H9 (cell line): ENCODE measurements at regions not wholly inside any gene's neighbourhood (a gene's known extent, or its start where the extent isn't known, plus 50 kb on each side); places are given as distances from the start of the nearest gene placed in this dataset.

Source experiments
- DNase-seq: peaks from one replicate; pipeline ENCODE4 v3.0.0-alpha.2; 2017
- H2AFZ ChIP-seq: one replicate; pipeline ENCODE4 v1.6.1; 2013; ENCODE audit warnings: mild to moderate bottlenecking, low read length, control low read depth, moderate library complexity
- H2AK5ac ChIP-seq: 2 replicates; pipeline ENCODE4 v1.6.1; 2013; ENCODE audit warnings: low read length, control low read depth, mixed read lengths; ENCODE audit not compliant: insufficient read length
- H2BK120ac ChIP-seq: one replicate; pipeline ENCODE4 v1.6.1; 2013; ENCODE audit warnings: low read depth, mild to moderate bottlenecking, low read length, control low read depth, inconsistent platforms; ENCODE audit not compliant: poor library complexity, severe bottlenecking
- H2BK12ac ChIP-seq: 2 replicates; pipeline ENCODE4 v1.6.1; 2013; ENCODE audit warnings: low read length, control low read depth, mixed read lengths, low read depth; ENCODE audit not compliant: insufficient read length
- H2BK15ac ChIP-seq: 2 replicates; pipeline ENCODE4 v1.6.1; 2013; ENCODE audit warnings: low read depth, low read length, control low read depth
- H2BK20ac ChIP-seq: one replicate; pipeline ENCODE4 v1.6.1; 2013; ENCODE audit warnings: low read depth, mild to moderate bottlenecking, low read length, control low read depth, inconsistent platforms; ENCODE audit not compliant: poor library complexity, severe bottlenecking
- H2BK5ac ChIP-seq: 2 replicates; pipeline ENCODE4 v1.6.1; 2013; ENCODE audit warnings: low read length, control low read depth, mixed read lengths; ENCODE audit not compliant: insufficient read length
- H3K14ac ChIP-seq: 2 replicates; pipeline ENCODE4 v1.6.1; 2013; ENCODE audit warnings: low read length, control low read depth; ENCODE audit not compliant: insufficient read depth
- H3K18ac ChIP-seq: 2 replicates; pipeline ENCODE4 v1.6.1; 2013; ENCODE audit warnings: low read depth, mild to moderate bottlenecking, mixed read lengths, low read length, control low read depth; ENCODE audit not compliant: insufficient read length
- H3K23ac ChIP-seq: 2 replicates; pipeline ENCODE4 v1.6.1; 2013; ENCODE audit warnings: low read length, control low read depth, mixed read lengths, low read depth; ENCODE audit not compliant: insufficient read length
- H3K23me2 ChIP-seq: 2 replicates; pipeline ENCODE4 v1.6.1; 2013; ENCODE audit warnings: low read depth, mild to moderate bottlenecking, mixed read lengths, low read length, control low read depth; ENCODE audit not compliant: insufficient read length, poor library complexity, severe bottlenecking
- H3K27ac ChIP-seq: 2 replicates; pipeline ENCODE4 v1.5.1; 2013; ENCODE audit warnings: low read length, control low read depth, mixed read lengths, low read depth; ENCODE audit not compliant: insufficient read length
- H3K27me3 ChIP-seq: 2 replicates; pipeline ENCODE4 v1.6.1; 2013; ENCODE audit warnings: low read length, control low read depth, inconsistent platforms; ENCODE audit not compliant: insufficient read depth
- H3K4ac ChIP-seq: 2 replicates; pipeline ENCODE4 v1.6.1; 2013; ENCODE audit warnings: low read depth, mild to moderate bottlenecking, control low read depth, inconsistent platforms, low read length, moderate library complexity
- H3K4me1 ChIP-seq: 2 replicates; pipeline ENCODE4 v1.6.1; 2013; ENCODE audit warnings: low read length, control low read depth, inconsistent platforms; ENCODE audit not compliant: insufficient read depth
- H3K4me2 ChIP-seq: 2 replicates; pipeline ENCODE4 v1.6.1; 2013; ENCODE audit warnings: low read length, control low read depth, mixed read lengths; ENCODE audit not compliant: insufficient read length, insufficient read depth
- H3K56ac ChIP-seq: 2 replicates; pipeline ENCODE4 v1.6.1; 2013; ENCODE audit warnings: low read depth, mild to moderate bottlenecking, mixed read lengths, low read length, control low read depth; ENCODE audit not compliant: insufficient read length
- H3K79me1 ChIP-seq: 2 replicates; pipeline ENCODE4 v1.6.1; 2013; ENCODE audit warnings: low read depth, mild to moderate bottlenecking, moderate library complexity, low read length, control low read depth, inconsistent platforms; ENCODE audit not compliant: insufficient read depth, poor library complexity, severe bottlenecking
- H3K79me2 ChIP-seq: 2 replicates; pipeline ENCODE4 v1.6.1; 2013; ENCODE audit warnings: low read length, control low read depth, inconsistent platforms; ENCODE audit not compliant: insufficient read depth
- H3K9ac ChIP-seq: 2 replicates; pipeline ENCODE4 v1.6.1; 2013; ENCODE audit warnings: low read length, control low read depth, mixed read lengths; ENCODE audit not compliant: insufficient read length; ENCODE audit errors: extremely low read depth
- H3K9me3 ChIP-seq: one replicate; pipeline ENCODE4 v1.6.1; 2013; ENCODE audit warnings: low read depth, low read length, inconsistent platforms; ENCODE audit not compliant: control insufficient read depth
- H3T11ph ChIP-seq: one replicate; pipeline ENCODE4 v1.6.1; 2013; ENCODE audit warnings: mild to moderate bottlenecking, low read length, control low read depth, inconsistent platforms
- H4K20me1 ChIP-seq: one replicate; pipeline ENCODE4 v1.6.1; 2013; ENCODE audit not compliant: control insufficient read depth, insufficient read length, insufficient read depth
- H4K5ac ChIP-seq: 2 replicates; pipeline ENCODE4 v1.6.1; 2013; ENCODE audit warnings: low read depth, mild to moderate bottlenecking, mixed read lengths, low read length, control low read depth; ENCODE audit not compliant: insufficient read length
- H4K8ac ChIP-seq: replicated peaks from 2 replicates; pipeline ENCODE4 v1.6.1; 2013; ENCODE audit warnings: low read length, control low read depth, mixed read lengths, low read depth; ENCODE audit not compliant: insufficient read length
- H4K91ac ChIP-seq: 2 replicates; pipeline ENCODE4 v1.6.1; 2013; ENCODE audit warnings: low read depth, mild to moderate bottlenecking, moderate library complexity, mixed read lengths, low read length, control low read depth; ENCODE audit not compliant: insufficient read length
- H3K27ac Mint-ChIP-seq, 3 experiments: 2 replicates in 2 of 3; 3 replicates in 1 of 3; pipeline ENCODE4 v1.8.0; 2020 to 2021; ENCODE audit warnings: mixed read lengths in 3 of 3, mild to moderate bottlenecking in 1 of 3, moderate library complexity in 1 of 3
- H3K27me3 Mint-ChIP-seq: 2 replicates; pipeline ENCODE4 v1.8.0; 2021; ENCODE audit warnings: low read depth, mild to moderate bottlenecking, moderate library complexity, mixed read lengths
- H3K36me3 Mint-ChIP-seq, 3 experiments: 2 replicates in 2 of 3; 3 replicates in 1 of 3; pipeline ENCODE4 v1.8.0; 2020 to 2021; ENCODE audit warnings: low read depth in 3 of 3, mixed read lengths in 3 of 3; ENCODE audit not compliant: insufficient read depth in 1 of 3
- H3K4me1 Mint-ChIP-seq, 2 experiments: 2 replicates each; pipeline ENCODE4 v1.8.0; 2020; ENCODE audit warnings: mixed read lengths in 2 of 2
- H3K4me3 Mint-ChIP-seq, 2 experiments: 2 replicates in 1 of 2; 3 replicates in 1 of 2; pipeline ENCODE4 v1.8.0; 2020 to 2021; ENCODE audit warnings: mild to moderate bottlenecking in 2 of 2, mixed read lengths in 2 of 2, moderate library complexity in 1 of 2
- H3K9me3 Mint-ChIP-seq, 2 experiments: 2 replicates in 1 of 2; 3 replicates in 1 of 2; pipeline ENCODE4 v1.8.0; 2020; ENCODE audit warnings: mild to moderate bottlenecking in 2 of 2, mixed read lengths in 2 of 2, moderate library complexity in 1 of 2
- WGBS: extraction: QIAGEN DNeasy Blood & Tissue Kit; methylation state at CpG from one replicate; pipeline ENCODE4 v1.1.7; 2013; ENCODE audit warnings: missing lambda C conversion rate, low lambda C conversion rate, mixed read lengths; ENCODE audit not compliant: insufficient read length; ENCODE audit errors: extremely low coverage; 5-methylcytosine and 5-hydroxymethylcytosine counted together
- TF ChIP-seq, protein P1 (sequence below): fragments of 200-600 bp; sonication (generic); conservative IDR thresholded peaks from 3 replicates; pipeline ENCODE4 v1.8.0; 2021; ENCODE audit warnings: antibody characterized with exemption, mild to moderate bottlenecking

DNA sequence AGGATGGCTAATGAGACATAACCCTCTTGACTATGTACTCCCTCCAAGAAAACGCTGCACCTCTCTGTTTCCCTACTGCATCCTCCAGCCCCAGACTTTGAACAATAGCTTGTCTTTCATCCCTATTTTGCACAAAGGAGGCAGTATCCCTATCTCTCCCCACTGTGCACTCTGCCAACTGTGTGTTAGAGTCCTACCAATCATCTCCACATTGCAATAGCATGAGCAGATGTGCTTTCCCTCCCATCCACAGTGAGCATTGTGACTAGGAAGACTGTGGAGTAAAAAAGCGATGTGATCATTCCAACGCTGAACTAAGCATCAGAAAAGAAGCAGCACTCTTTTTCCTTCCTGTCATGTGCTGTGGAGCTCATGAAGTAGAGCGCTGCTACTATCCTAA, 206.3 kb upstream of the GULP1 start:
- H3K4me1 Mint-ChIP-seq: no peaks in the 10 kb centered on the region
- H3K23me2 ChIP-seq: no peaks in the 10 kb centered on the region
- no peak overlapping the region for H3K27ac ChIP-seq
- no CpG with 5 or more reads among the region's 4 CpGs for WGBS
- H2BK15ac ChIP-seq: no peak overlapping the region
- no peak overlapping the region for H3K4ac ChIP-seq
- no peak overlapping the region; a peak in 1 of 5 replicates for H3K4me3 Mint-ChIP-seq
- H3K79me1 ChIP-seq: no peaks in the 10 kb centered on the region
- no peak overlapping the region for H2BK5ac ChIP-seq
- TF ChIP-seq, protein P1, sequence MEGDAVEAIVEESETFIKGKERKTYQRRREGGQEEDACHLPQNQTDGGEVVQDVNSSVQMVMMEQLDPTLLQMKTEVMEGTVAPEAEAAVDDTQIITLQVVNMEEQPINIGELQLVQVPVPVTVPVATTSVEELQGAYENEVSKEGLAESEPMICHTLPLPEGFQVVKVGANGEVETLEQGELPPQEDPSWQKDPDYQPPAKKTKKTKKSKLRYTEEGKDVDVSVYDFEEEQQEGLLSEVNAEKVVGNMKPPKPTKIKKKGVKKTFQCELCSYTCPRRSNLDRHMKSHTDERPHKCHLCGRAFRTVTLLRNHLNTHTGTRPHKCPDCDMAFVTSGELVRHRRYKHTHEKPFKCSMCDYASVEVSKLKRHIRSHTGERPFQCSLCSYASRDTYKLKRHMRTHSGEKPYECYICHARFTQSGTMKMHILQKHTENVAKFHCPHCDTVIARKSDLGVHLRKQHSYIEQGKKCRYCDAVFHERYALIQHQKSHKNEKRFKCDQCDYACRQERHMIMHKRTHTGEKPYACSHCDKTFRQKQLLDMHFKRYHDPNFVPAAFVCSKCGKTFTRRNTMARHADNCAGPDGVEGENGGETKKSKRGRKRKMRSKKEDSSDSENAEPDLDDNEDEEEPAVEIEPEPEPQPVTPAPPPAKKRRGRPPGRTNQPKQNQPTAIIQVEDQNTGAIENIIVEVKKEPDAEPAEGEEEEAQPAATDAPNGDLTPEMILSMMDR: no peak
- H3K4me1 ChIP-seq: no peaks in the 10 kb centered on the region
- no peak overlapping the region for H3T11ph ChIP-seq
- no peak overlapping the region for H2AFZ ChIP-seq
- no peak overlapping the region for H4K91ac ChIP-seq
- no peaks in the 10 kb centered on the region for H3K27me3 ChIP-seq
- no peaks in the 10 kb centered on the region for H4K20me1 ChIP-seq
- H3K27me3 Mint-ChIP-seq: no peaks in the 10 kb centered on the region
- H3K18ac ChIP-seq: no peak overlapping the region
- peaks cover 8 to 10% of the 10 kb centered on the region in 2 experiments; a peak in 2 of 5 replicates for H3K9me3 Mint-ChIP-seq
- no peak overlapping the region for H4K8ac ChIP-seq
- H3K79me2 ChIP-seq: no peaks in the 10 kb centered on the region
- H2BK20ac ChIP-seq: no peak overlapping the region
- H3K36me3 Mint-ChIP-seq: peaks cover 3 to 11% (median 4%) of the 10 kb centered on the region in 3 experiments; a peak in 4 of 7 replicates
- no peak overlapping the region for H2BK12ac ChIP-seq
- no peak overlapping the region for H2AK5ac ChIP-seq
- H3K4me2 ChIP-seq: no peak overlapping the region
- H3K9ac ChIP-seq: no peak overlapping the region
- no peak overlapping the region; a peak in 1 of 7 replicates for H3K27ac Mint-ChIP-seq
- H3K9me3 ChIP-seq: no peaks in the 10 kb centered on the region
- H3K56ac ChIP-seq: no peak overlapping the region
- H3K14ac ChIP-seq: no peak overlapping the region
- H3K23ac ChIP-seq: no peak overlapping the region
- no peak for DNase-seq
- no peak overlapping the region for H4K5ac ChIP-seq
- H2BK120ac ChIP-seq: no peak overlapping the region
